Left colon (tissue), 2 donors: ENCODE measurements at regions not wholly inside any gene's neighbourhood (a gene's known extent, or its start where the extent isn't known, plus 50 kb on each side); places are given as distances from the start of the nearest gene placed in this dataset.
"Not testable (repeated sequence)": the region's sequence is repeated elsewhere in the genome, so short reads cannot be mapped to it uniquely, and the experiment has no call there.

Source experiments
- ATAC-seq: fragments of 200-7000 bp; cut with Tn5 transposase; one replicate; pipeline ENCODE4 v1.9.1; 2020; ENCODE audit warnings: mild to moderate bottlenecking, moderate library complexity
- DNase-seq, 2 donors: peaks; one replicate each; pipeline ENCODE4 v3.0.0-alpha.2; 2020
- intact Hi-C, 2 donors: fragments of 100-400 bp; cut with DNase I in 1 of 2; cut with micrococcal nuclease in 1 of 2; formaldehyde crosslinking; loops; one replicate each; pipeline versions ENCODE4 v1.11.2 to v1.14.0; 2022; cut with DNase I, micrococcal nuclease
- donor health status: DM: no; HTN: no; CAD: no.
- donor health status: DM: yes; HTN: yes; CAD: no.

- ATAC-seq (no peak), DNase-seq (no peak)
- intact Hi-C loops, result no loop called here
These were observed 101.1 kb upstream of the PPP2R3B start for GRCh38 chrX:487836-488235.

GRCh38 chrX:489820-490219 is 103.1 kb upstream of the PPP2R3B start:
- DNase-seq (no peak), ATAC-seq (no peak)
- intact Hi-C loops, result no loop called here

- intact Hi-C loops, result no loop called here
These were observed 110.7 kb upstream of the PPP2R3B start for GRCh38 chrX:497186-498014.

GRCh38 chrX:498901-499300 is 112.2 kb upstream of the PPP2R3B start:
- ATAC-seq, intact Hi-C loops, DNase-seq: not testable (repeated sequence)

More at GRCh38 chrX:497186-498014, 110.7 kb upstream of the PPP2R3B start:
- DNase-seq (no peak), ATAC-seq (no peak)

GRCh38 chrX:499870-500364 is 113.2 kb upstream of the PPP2R3B start:
- intact Hi-C loops, result no loop called here
- DNase-seq, result no peak
- ATAC-seq, result no peak

- intact Hi-C loops, result no loop called here
- ATAC-seq (no peak), DNase-seq (no peak)
These were observed 113.8 kb upstream of the PPP2R3B start for GRCh38 chrX:500481-501010.

GRCh38 chrX:506341-506740 is 119.6 kb upstream of the PPP2R3B start:
- intact Hi-C loops, result no loop called here
- DNase-seq, result no peak
- no peak for ATAC-seq

- intact Hi-C loops, result no loop called here
- DNase-seq (no peak), ATAC-seq (no peak)
These were observed 121.5 kb upstream of the PPP2R3B start for GRCh38 chrX:508163-508562.

- intact Hi-C loops, DNase-seq, ATAC-seq: not testable (repeated sequence)
These were observed 121.8 kb upstream of the SHOX start for GRCh38 chrX:508821-509220.

- ATAC-seq, intact Hi-C loops, DNase-seq: not testable (repeated sequence)
These were observed 119.5 kb upstream of the SHOX start for GRCh38 chrX:511089-511488.

GRCh38 chrX:518319-518718 is 112.3 kb upstream of the SHOX start:
- DNase-seq (no peak), ATAC-seq (no peak)
- intact Hi-C loops, result no loop called here

GRCh38 chrX:519741-520140 is 110.8 kb upstream of the SHOX start:
- ATAC-seq (no peak), DNase-seq (no peak)
- intact Hi-C loops, result no loop called here

- ATAC-seq, result no peak
- intact Hi-C loops, result no loop called here
- DNase-seq, result no peak
These were observed 108.1 kb upstream of the SHOX start for GRCh38 chrX:522456-522855.

- no peak for DNase-seq
- intact Hi-C loops, result no loop called here
- no peak for ATAC-seq
These were observed 105.5 kb upstream of the SHOX start for GRCh38 chrX:525134-525533.

- ATAC-seq (no peak), DNase-seq (no peak)
- intact Hi-C loops, result no loop called here
These were observed 104.0 kb upstream of the SHOX start for GRCh38 chrX:526295-527224.

- no peak for DNase-seq
- ATAC-seq, result no peak
- intact Hi-C loops, result no loop called here
These were observed 99.6 kb upstream of the SHOX start for GRCh38 chrX:530726-531610.

GRCh38 chrX:531611-531936 is 99.0 kb upstream of the SHOX start:
- intact Hi-C loops, result no loop called here
- ATAC-seq, result no peak
- DNase-seq, result no peak

GRCh38 chrX:534804-535203 is 95.8 kb upstream of the SHOX start:
- DNase-seq, result no peak
- ATAC-seq, result no peak
- intact Hi-C loops, result no loop called here

- DNase-seq (no peak), ATAC-seq (no peak)
- intact Hi-C loops, result no loop called here
These were observed 94.0 kb upstream of the SHOX start for GRCh38 chrX:536616-537015.
